ENCODE measurements at regions not wholly inside any gene's neighbourhood (a gene's known extent, or its start where the extent isn't known, plus 50 kb on each side); places are given as distances from the start of the nearest gene placed in this dataset.

DNA sequence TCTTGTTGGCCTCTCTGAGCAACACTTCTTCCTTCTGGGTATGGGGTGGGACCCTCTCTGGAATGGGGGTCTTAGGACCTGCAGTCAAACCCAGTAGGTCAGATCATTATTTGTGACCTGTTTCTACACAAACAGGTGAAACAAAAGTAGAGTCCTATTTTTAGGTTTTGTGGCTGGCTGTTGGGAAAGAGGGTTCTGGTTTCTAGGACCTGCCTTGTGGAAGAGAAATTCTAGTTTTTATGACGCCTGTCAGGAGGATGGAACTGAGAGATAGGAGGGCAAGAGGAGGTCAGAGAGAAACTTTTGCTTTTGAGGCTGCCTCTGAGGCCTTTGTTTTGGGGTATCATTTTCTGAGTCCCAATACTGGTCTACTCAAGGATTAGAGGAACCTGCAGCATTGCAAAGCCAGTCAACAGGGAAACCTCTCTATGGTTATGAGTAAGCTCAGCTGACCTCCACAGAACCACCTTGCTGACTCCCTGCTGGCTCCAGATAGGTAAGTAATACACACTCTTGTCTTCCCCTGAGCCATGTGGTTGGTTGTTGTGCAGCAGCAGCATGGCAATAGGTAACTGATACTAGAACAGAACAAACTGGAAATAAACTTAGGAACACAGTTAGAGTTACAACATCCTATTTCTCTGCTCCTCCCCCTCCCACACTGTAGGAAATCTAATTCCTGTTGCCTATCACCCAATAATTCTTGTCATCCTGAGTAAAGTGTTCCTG, 114.7 kb upstream of the VCX3B start:
- TF ChIP-seq POLR2AphosphoS5 (IDR thresholded peaks at IDR 0.05), result no peak
- TF ChIP-seq POLR2A (IDR thresholded peaks at IDR 0.05), result no peak
- TF ChIP-seq, protein P1, sequence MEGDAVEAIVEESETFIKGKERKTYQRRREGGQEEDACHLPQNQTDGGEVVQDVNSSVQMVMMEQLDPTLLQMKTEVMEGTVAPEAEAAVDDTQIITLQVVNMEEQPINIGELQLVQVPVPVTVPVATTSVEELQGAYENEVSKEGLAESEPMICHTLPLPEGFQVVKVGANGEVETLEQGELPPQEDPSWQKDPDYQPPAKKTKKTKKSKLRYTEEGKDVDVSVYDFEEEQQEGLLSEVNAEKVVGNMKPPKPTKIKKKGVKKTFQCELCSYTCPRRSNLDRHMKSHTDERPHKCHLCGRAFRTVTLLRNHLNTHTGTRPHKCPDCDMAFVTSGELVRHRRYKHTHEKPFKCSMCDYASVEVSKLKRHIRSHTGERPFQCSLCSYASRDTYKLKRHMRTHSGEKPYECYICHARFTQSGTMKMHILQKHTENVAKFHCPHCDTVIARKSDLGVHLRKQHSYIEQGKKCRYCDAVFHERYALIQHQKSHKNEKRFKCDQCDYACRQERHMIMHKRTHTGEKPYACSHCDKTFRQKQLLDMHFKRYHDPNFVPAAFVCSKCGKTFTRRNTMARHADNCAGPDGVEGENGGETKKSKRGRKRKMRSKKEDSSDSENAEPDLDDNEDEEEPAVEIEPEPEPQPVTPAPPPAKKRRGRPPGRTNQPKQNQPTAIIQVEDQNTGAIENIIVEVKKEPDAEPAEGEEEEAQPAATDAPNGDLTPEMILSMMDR (IDR thresholded peaks at IDR 0.05), result no peak

All from stomach (tissue), 4 donors.